Esophagus squamous epithelium (tissue), 5 donors: ENCODE measurements at regions not wholly inside any gene's neighbourhood (a gene's known extent, or its start where the extent isn't known, plus 50 kb on each side); places are given as distances from the start of the nearest gene placed in this dataset.

Source experiments
- DNase-seq: peaks from one replicate; lab custom pipeline; 2025; lab: John Stamatoyannopoulos, UW
- H3K27ac ChIP-seq, 4 donors: fragments of 200-600 bp; sonication (generic); one replicate each; pipeline ENCODE4 v1.5.1; 2016 to 2019; ENCODE audit warnings: mild to moderate bottlenecking in 1 of 4
- H3K27me3 ChIP-seq, 4 donors: fragments of 200-600 bp; sonication (generic); 1 replicate in 3 of 4; 2 replicates in 1 of 4; pipeline versions ENCODE4 v1.5.1 to v1.6.0; 2017 to 2021; ENCODE audit warnings: antibody characterized with exemption in 1 of 4
- H3K36me3 ChIP-seq, 3 donors: fragments of 200-600 bp; sonication (generic); one replicate each; pipeline ENCODE4 v1.5.1; 2016 to 2019
- H3K4me1 ChIP-seq, 3 donors: fragments of 200-600 bp; sonication (generic); one replicate each; pipeline ENCODE4 v1.5.1; 2017 to 2019
- H3K4me3 ChIP-seq, 4 donors: fragments of 200-600 bp; sonication (generic); 1 replicate in 3 of 4; 2 replicates in 1 of 4; pipeline ENCODE4 v1.5.1; 2016 to 2019; ENCODE audit warnings: mild to moderate bottlenecking in 2 of 4, moderate library complexity in 1 of 4
- H3K9me3 ChIP-seq, 3 donors: fragments of 200-600 bp; sonication (generic); one replicate each; pipeline ENCODE4 v1.5.1; 2016 to 2019
- CTCF ChIP-seq, 6 experiments: fragments of 450-650 bp in 4 of 6; fragments of 200-600 bp in 2 of 6; sonication (generic) in 2 of 6; IDR thresholded peaks; one replicate each; pipeline ENCODE4 v1.5.1; 2016 to 2019; ENCODE audit warnings: antibody characterized with exemption in 6 of 6, mild to moderate bottlenecking in 4 of 6, moderate library complexity in 4 of 6
- POLR2A ChIP-seq, 4 donors: fragments of 450-650 bp; IDR thresholded peaks; one replicate each; pipeline ENCODE4 v1.6.1; 2017; ENCODE audit warnings: antibody characterized with exemption in 4 of 4, mild to moderate bottlenecking in 4 of 4, moderate library complexity in 3 of 4
- WGBS, 2 donors: methylation state at CpG; one replicate each; pipeline ENCODE4 v1.1.5; 2018; 5-methylcytosine and 5-hydroxymethylcytosine counted together
- intact Hi-C: fragments of 100-400 bp; cut with DNase I; formaldehyde crosslinking; loops from one replicate; pipeline ENCODE4 v1.15.0; 2022
- donor health status: DM: yes; HTN: yes; CAD: no.

DNA sequence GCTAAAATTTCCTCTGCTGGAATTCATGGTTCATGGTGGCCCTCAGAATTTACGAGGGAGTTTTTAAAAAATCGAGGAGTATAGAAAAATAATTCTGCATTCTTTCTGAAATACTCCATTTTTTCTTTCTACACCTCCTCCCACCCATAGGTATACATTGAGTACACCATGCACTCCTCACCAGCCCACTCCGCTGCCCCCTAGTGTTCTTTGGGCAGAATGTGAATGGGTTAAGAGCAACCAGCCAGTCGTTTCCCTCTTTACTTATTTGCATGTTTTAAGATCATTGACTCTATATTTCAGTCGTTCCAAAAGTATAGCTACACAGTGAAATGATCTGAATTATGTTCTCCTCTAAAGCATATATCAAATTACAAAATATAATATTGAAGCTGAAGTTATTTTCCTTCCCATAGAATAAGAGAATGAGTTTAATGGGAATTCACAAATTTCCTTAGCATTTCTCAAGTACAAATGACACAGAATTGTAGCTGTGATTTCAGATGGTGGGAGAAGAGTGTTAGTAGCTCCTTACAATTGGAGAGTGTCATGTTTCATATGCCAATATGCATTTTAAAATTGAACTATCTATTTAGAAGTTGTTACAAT, 977.7 kb upstream of the SLC35B3 start:
- no peaks in the 10 kb centered on the region for H3K36me3 ChIP-seq
- no peak overlapping the region for H3K27ac ChIP-seq
- WGBS, 2 donors = 42 to 49% methylated on average over 5 of the region's 5 CpGs
- no peak for DNase-seq
- H3K27me3 ChIP-seq = no peaks in the 10 kb centered on the region
- H3K4me1 ChIP-seq = no peaks in the 10 kb centered on the region
- intact Hi-C loops = no loop called here
- no peaks in the 10 kb centered on the region for H3K9me3 ChIP-seq
- TF ChIP-seq CTCF (IDR thresholded peaks at IDR 0.05) (peak in 3 of 6 experiments; percentile 27 to 49 (median 28)), POLR2A (IDR thresholded peaks at IDR 0.05) (no peak)
- H3K4me3 ChIP-seq = no peak overlapping the region

GRCh38 chr6:9409126-9409525, 973.8 kb upstream of the SLC35B3 start:
- H3K27ac ChIP-seq = no peak overlapping the region
- no peaks in the 10 kb centered on the region for H3K9me3 ChIP-seq
- no peaks in the 10 kb centered on the region for H3K27me3 ChIP-seq
- no peak for TF ChIP-seq CTCF (IDR thresholded peaks at IDR 0.05)
- no peak for TF ChIP-seq POLR2A (IDR thresholded peaks at IDR 0.05)
- intact Hi-C loops = no loop called here
- WGBS, 2 donors = 49 to 66% methylated on average over 2 of the region's 2 CpGs
- no peak overlapping the region for H3K4me3 ChIP-seq
- H3K4me1 ChIP-seq = peaks cover 0 to 11% (median 0%) of the 10 kb centered on the region in 3 donors
- H3K36me3 ChIP-seq = no peaks in the 10 kb centered on the region
- DNase-seq = no peak

DNA sequence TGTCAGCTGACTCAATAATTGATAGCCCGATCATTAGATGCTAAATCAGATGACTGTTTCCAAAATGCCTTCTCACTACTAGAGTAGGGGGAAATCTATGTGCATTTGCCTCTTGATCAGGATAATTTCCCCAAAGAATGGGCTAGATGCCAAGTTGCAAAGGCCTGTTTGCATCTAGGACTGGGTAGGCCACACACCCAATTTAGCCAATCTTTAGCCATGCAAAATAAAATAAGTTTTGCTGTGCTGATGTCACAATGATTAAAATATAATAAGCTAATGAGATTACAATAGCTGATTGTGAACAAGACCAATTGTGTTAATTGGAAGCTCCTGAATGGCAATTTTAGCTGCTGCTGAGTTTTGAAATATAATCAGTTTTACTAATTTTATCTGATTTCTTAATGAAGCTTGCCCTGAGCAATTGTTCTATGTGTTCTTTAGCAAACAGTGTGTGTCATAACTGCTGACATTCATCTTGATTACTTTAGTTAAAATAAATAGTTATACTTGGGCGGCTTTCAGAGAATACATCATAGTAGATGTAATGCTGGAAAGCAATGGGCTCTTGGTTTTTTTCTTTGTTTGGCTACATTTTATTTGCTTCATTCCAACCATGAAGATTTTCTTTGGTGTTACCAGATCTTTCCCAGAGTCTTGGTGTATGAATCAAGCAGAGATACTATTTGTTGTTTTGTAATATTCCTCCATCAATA, 973.2 kb upstream of the SLC35B3 start:
- Histone ChIP-seq H3K27me3 (no peaks in the 10 kb centered on the region), H3K9me3 (no peaks in the 10 kb centered on the region), H3K4me1 (peaks cover 0 to 11% (median 0%) of the 10 kb centered on the region in 3 donors), H3K27ac (no peak overlapping the region), H3K4me3 (no peak overlapping the region), H3K36me3 (no peaks in the 10 kb centered on the region)
- DNase-seq = no peak
- no peak for TF ChIP-seq POLR2A (IDR thresholded peaks at IDR 0.05)
- TF ChIP-seq CTCF (IDR thresholded peaks at IDR 0.05) = no peak
- intact Hi-C loops = no loop called here
- WGBS, 2 donors = 73 to 86% methylated on average over 2 of the region's 2 CpGs

GRCh38 chr6:9405825-9406224, 970.5 kb upstream of the SLC35B3 start:
- Histone ChIP-seq H3K9me3 (no peaks in the 10 kb centered on the region), H3K4me3 (no peak overlapping the region), H3K27ac (no peak overlapping the region), H3K27me3 (no peaks in the 10 kb centered on the region), H3K4me1 (peaks cover 0 to 11% (median 0%) of the 10 kb centered on the region in 3 donors), H3K36me3 (no peaks in the 10 kb centered on the region)
- DNase-seq = no peak
- WGBS, 2 donors = 72% methylated on average over 7 of the region's 7 CpGs
- TF ChIP-seq POLR2A (IDR thresholded peaks at IDR 0.05) (no peak), CTCF (IDR thresholded peaks at IDR 0.05) (no peak)
- intact Hi-C loops = no loop called here

DNA sequence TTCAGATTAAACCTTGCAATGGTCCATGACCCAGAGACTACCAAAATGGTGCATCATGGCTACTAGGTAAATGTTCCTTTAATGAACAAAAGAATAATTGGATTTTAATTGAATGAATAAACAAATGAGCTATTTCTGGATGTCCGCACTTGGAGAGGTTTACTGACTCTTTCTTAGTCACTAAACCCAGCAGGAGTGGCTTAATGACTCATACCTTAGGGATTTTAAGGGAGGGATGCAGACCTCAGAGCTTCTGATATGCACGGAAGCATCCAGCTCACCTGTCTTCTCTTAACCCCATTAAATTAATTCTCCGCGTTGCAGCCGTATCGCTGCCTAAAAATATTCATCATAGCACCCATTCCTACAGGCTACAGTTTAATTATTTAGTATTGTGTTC, 970.0 kb upstream of the SLC35B3 start:
- Histone ChIP-seq H3K4me1 (peaks cover 0 to 11% (median 0%) of the 10 kb centered on the region in 3 donors), H3K27ac (no peak overlapping the region), H3K9me3 (no peaks in the 10 kb centered on the region), H3K36me3 (no peaks in the 10 kb centered on the region), H3K27me3 (no peaks in the 10 kb centered on the region), H3K4me3 (no peak overlapping the region)
- TF ChIP-seq CTCF (IDR thresholded peaks at IDR 0.05) = no peak
- TF ChIP-seq POLR2A (IDR thresholded peaks at IDR 0.05) = no peak
- DNase-seq = no peak
- 28 to 40% methylated on average over 6 of the region's 6 CpGs for WGBS, 2 donors
- intact Hi-C loops = no loop called here
